H1 (cell line): ENCODE measurements at regions not wholly inside any gene's neighbourhood (a gene's known extent, or its start where the extent isn't known, plus 50 kb on each side); places are given as distances from the start of the nearest gene placed in this dataset.

Experiments used
- CTCF ChIA-PET: fragments of 300-600 bp; sonication (Branson Sonifier 250); formaldehyde crosslinking; loops from one replicate; lab custom pipeline; 2021; ENCODE audit not compliant: partially characterized antibody; lab: Charles Lee
- POLR2A ChIA-PET: fragments of 300-600 bp; sonication (Branson Sonifier 250); formaldehyde crosslinking; loops from one replicate; lab custom pipeline; 2021; ENCODE audit warnings: inconsistent platforms; ENCODE audit not compliant: partially characterized antibody; lab: Charles Lee
- DNase-seq, 2 experiments: peaks; one replicate each; pipeline versions ENCODE4 v3.0.0 to v3.0.0-alpha.2; 2010 to 2022; ENCODE audit warnings: low spot score in 2 of 2, low read depth in 1 of 2, mixed read lengths in 1 of 2
- FAIRE-seq: peaks from 2 replicates; lab custom pipeline; 2011; peaks lifted over from hg19 to GRCh38; lab: Jason Lieb, UNC
- H2AFZ ChIP-seq: 2 replicates; pipeline ENCODE4 v1.8.1; 2012; ENCODE audit warnings: low read length, inconsistent platforms
- H2AK5ac ChIP-seq: 2 replicates; pipeline ENCODE4 v1.6.1; 2013; ENCODE audit warnings: low read depth, low read length
- H2BK120ac ChIP-seq: replicated peaks from 2 replicates; pipeline ENCODE3; 2013; ENCODE audit warnings: low read depth, low read length, inconsistent platforms
- H2BK12ac ChIP-seq: 2 replicates; pipeline ENCODE4 v1.6.1; 2013; ENCODE audit warnings: low read depth, low read length
- H2BK15ac ChIP-seq: 2 replicates; pipeline ENCODE4 v1.6.1; 2013; ENCODE audit warnings: low read length
- H2BK20ac ChIP-seq: 2 replicates; pipeline ENCODE4 v1.6.1; 2013; ENCODE audit warnings: low read length
- H2BK5ac ChIP-seq: 2 replicates; pipeline ENCODE4 v1.6.1; 2013; ENCODE audit warnings: low read depth, low read length
- H3K14ac ChIP-seq: 2 replicates; pipeline ENCODE4 v1.6.1; 2013; ENCODE audit warnings: inconsistent platforms; ENCODE audit not compliant: insufficient read length
- H3K18ac ChIP-seq: 2 replicates; pipeline ENCODE4 v1.6.1; 2013; ENCODE audit warnings: low read length; ENCODE audit errors: extremely low read depth
- H3K23ac ChIP-seq: 2 replicates; pipeline ENCODE4 v1.6.1; 2013; ENCODE audit warnings: inconsistent platforms; ENCODE audit not compliant: insufficient read length
- H3K23me2 ChIP-seq: 2 replicates; pipeline ENCODE4 v1.6.1; 2013; ENCODE audit warnings: low read depth, low read length
- H3K27ac ChIP-seq: 2 replicates; pipeline ENCODE4 v1.6.1; 2011; ENCODE audit warnings: low read depth, low read length, inconsistent platforms
- H3K27me3 ChIP-seq, 4 experiments: replicated peaks in 1 of 4; 1 replicate in 1 of 4; 2 replicates in 3 of 4; pipeline versions ENCODE4 v1.6.1 to v1.8.1; 2011 to 2013; ENCODE audit warnings: low read length in 3 of 4, mild to moderate bottlenecking in 3 of 4, inconsistent platforms in 2 of 4, mixed read lengths in 2 of 4, moderate library complexity in 1 of 4; ENCODE audit not compliant: control insufficient read depth in 3 of 4, insufficient read depth in 3 of 4; ENCODE audit errors: extremely low read depth in 1 of 4
- H3K36me3 ChIP-seq, 4 experiments: 2 replicates each; pipeline versions ENCODE4 v1.6.1 to v1.8.1; 2011 to 2013; ENCODE audit warnings: mild to moderate bottlenecking in 4 of 4, low read length in 3 of 4, moderate library complexity in 2 of 4, control low read depth in 1 of 4, inconsistent platforms in 1 of 4; ENCODE audit not compliant: insufficient read depth in 4 of 4, control insufficient read depth in 2 of 4
- H3K4ac ChIP-seq: replicated peaks from 2 replicates; pipeline ENCODE3; 2013; ENCODE audit warnings: low read length, low read depth, mixed read lengths, inconsistent platforms; ENCODE audit not compliant: insufficient read length
- H3K4me1 ChIP-seq, 4 experiments: replicated peaks in 1 of 4; 1 replicate in 1 of 4; 2 replicates in 3 of 4; pipeline versions ENCODE4 v1.6.1 to v1.8.1; 2011 to 2013; ENCODE audit warnings: low read length in 3 of 4, inconsistent platforms in 2 of 4, mixed read lengths in 1 of 4; ENCODE audit not compliant: insufficient read depth in 4 of 4, control insufficient read depth in 3 of 4
- H3K4me2 ChIP-seq, 2 experiments: 2 replicates each; pipeline versions ENCODE4 v1.6.1 to v1.8.1; 2011 to 2013; ENCODE audit warnings: low read depth in 2 of 2, low read length in 2 of 2, control low read depth in 1 of 2, inconsistent platforms in 1 of 2, mild to moderate bottlenecking in 1 of 2; ENCODE audit not compliant: insufficient read depth in 1 of 2
- H3K4me3 ChIP-seq, 4 experiments: fragments of 200-600, 300-600 bp in 1 of 4; sonication (generic), shearing (Covaris generic), sonication (Bioruptor Twin) in 1 of 4; 2 replicates each; pipeline versions ENCODE4 v1.5.1 to v1.8.1; 2011 to 2016; ENCODE audit warnings: low read length in 4 of 4, low read depth in 3 of 4, control low read depth in 2 of 4, inconsistent platforms in 2 of 4, mild to moderate bottlenecking in 2 of 4, mixed read lengths in 1 of 4, moderate library complexity in 1 of 4; ENCODE audit not compliant: insufficient read depth in 2 of 4; ENCODE audit errors: extremely low read depth in 1 of 4
- H3K56ac ChIP-seq: replicated peaks from 2 replicates; pipeline ENCODE3; 2013; ENCODE audit warnings: low read depth, mild to moderate bottlenecking, mixed read lengths, low read length, inconsistent platforms; ENCODE audit not compliant: insufficient read length
- H3K79me1 ChIP-seq: 2 replicates; pipeline ENCODE4 v1.6.1; 2013; ENCODE audit warnings: low read depth, low read length, control low read depth
- H3K79me2 ChIP-seq, 2 experiments: 2 replicates each; pipeline versions ENCODE4 v1.6.1 to v1.8.1; 2012 to 2013; ENCODE audit warnings: low read length in 2 of 2, mild to moderate bottlenecking in 2 of 2, inconsistent platforms in 1 of 2; ENCODE audit not compliant: insufficient read depth in 2 of 2, control insufficient read depth in 1 of 2
- H3K9ac ChIP-seq, 4 experiments: replicated peaks in 1 of 4; 1 replicate in 1 of 4; 2 replicates in 3 of 4; pipeline versions ENCODE4 v1.6.1 to v1.8.1; 2011 to 2013; ENCODE audit warnings: low read depth in 3 of 4, low read length in 3 of 4, control low read depth in 2 of 4, mild to moderate bottlenecking in 2 of 4, moderate library complexity in 2 of 4, inconsistent platforms in 1 of 4; ENCODE audit errors: extremely low read depth in 1 of 4
- H3K9me3 ChIP-seq, 2 experiments: 2 replicates each; pipeline versions ENCODE4 v1.6.1 to v1.8.1; 2012 to 2013; ENCODE audit warnings: mild to moderate bottlenecking in 2 of 2, moderate library complexity in 2 of 2, control low read depth in 1 of 2, inconsistent platforms in 1 of 2, low read depth in 1 of 2, low read length in 1 of 2, mixed read lengths in 1 of 2; ENCODE audit not compliant: insufficient read depth in 2 of 2
- H4K20me1 ChIP-seq, 2 experiments: replicated peaks in 1 of 2; 2 replicates each; pipeline versions ENCODE3 to v1.8.1; 2011 to 2013; ENCODE audit warnings: inconsistent platforms in 2 of 2, low read length in 2 of 2, mild to moderate bottlenecking in 1 of 2; ENCODE audit not compliant: insufficient read depth in 2 of 2, control insufficient read depth in 1 of 2
- H4K5ac ChIP-seq: 2 replicates; pipeline ENCODE4 v1.6.1; 2013; ENCODE audit warnings: low read length, low read depth, mixed read lengths, inconsistent platforms; ENCODE audit not compliant: insufficient read length
- H4K8ac ChIP-seq: 2 replicates; pipeline ENCODE4 v1.8.0; 2013; ENCODE audit warnings: mild to moderate bottlenecking, moderate library complexity, low read length, inconsistent platforms; ENCODE audit not compliant: insufficient read depth; ENCODE audit errors: extremely low read depth
- H4K91ac ChIP-seq: replicated peaks from 2 replicates; pipeline ENCODE3; 2013; ENCODE audit warnings: low read length, mixed read lengths, inconsistent platforms; ENCODE audit not compliant: insufficient read length
- CREB1 ChIP-seq: IDR thresholded peaks from 2 replicates; pipeline ENCODE4 v1.6.1; 2012; ENCODE audit warnings: inconsistent platforms
- CTBP2 ChIP-seq: IDR thresholded peaks from 2 replicates; pipeline ENCODE4 v1.7.0; 2011; ENCODE audit warnings: borderline replicate concordance, mild to moderate bottlenecking, moderate library complexity, mixed read lengths, low read length; ENCODE audit not compliant: insufficient read depth, insufficient read length
- FOSL1 ChIP-seq: IDR thresholded peaks from 2 replicates; pipeline ENCODE4 v1.6.1; 2011; ENCODE audit warnings: mild to moderate bottlenecking, low read depth, low read length, moderate library complexity; ENCODE audit not compliant: insufficient read depth
- WGBS, 2 experiments: shearing (Covaris generic) in 1 of 2; methylation state at CpG; one replicate each; pipeline versions ENCODE4 v1.1.6 to v1.1.7; 2013 to 2015; ENCODE audit warnings: low lambda C conversion rate in 2 of 2, mixed read lengths in 2 of 2, inconsistent platforms in 1 of 2, low coverage in 1 of 2, missing lambda C conversion rate in 1 of 2; ENCODE audit not compliant: insufficient replicate concordance in 2 of 2, insufficient coverage in 1 of 2, insufficient read length in 1 of 2; ENCODE audit errors: extremely low coverage in 1 of 2, missing lambda C conversion rate in 1 of 2; 5-methylcytosine and 5-hydroxymethylcytosine counted together

DNA sequence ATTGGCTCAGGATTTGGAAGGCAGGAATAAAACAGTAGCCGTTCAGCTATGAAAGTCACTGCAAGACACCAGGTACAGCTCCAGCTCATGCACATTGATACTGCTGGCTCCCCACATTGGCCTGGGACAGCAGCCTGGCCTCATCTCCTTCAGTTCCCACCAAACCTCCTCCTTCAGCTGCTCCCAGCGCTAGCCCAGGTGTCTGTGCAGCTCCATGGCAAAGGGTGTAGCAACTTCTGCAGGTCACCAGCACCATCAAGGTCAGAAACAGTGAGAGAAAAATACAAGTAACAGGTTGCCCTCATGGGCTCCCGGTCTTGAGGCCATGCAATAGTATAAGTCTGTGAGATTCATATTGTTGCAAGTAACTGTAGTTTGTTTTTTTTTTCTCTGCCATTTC, 216.7 kb upstream of the CTAGE1 start:
- no peak for TF ChIP-seq CTBP2
- no peak for TF ChIP-seq CREB1
- no peak for TF ChIP-seq FOSL1
- Histone ChIP-seq H3K4me1 (no peaks in the 10 kb centered on the region; a peak in 1 of 7 replicates), H3K9ac (no peak overlapping the region), H3K9me3 (no peaks in the 10 kb centered on the region), H3K56ac (no peak overlapping the region), H3K79me1 (no peaks in the 10 kb centered on the region), H3K18ac (no peak overlapping the region), H4K20me1 (no peaks in the 10 kb centered on the region), H3K23ac (no peak overlapping the region), H3K4ac (no peak overlapping the region), H3K4me3 (no peak overlapping the region), H2BK12ac (no peak overlapping the region), H2AK5ac (no peak overlapping the region), H3K27ac (no peak overlapping the region), H3K14ac (no peak overlapping the region), H2BK5ac (no peak overlapping the region), H4K5ac (no peak overlapping the region), H2BK15ac (no peak overlapping the region), H4K91ac (no peak overlapping the region), H3K36me3 (no peaks in the 10 kb centered on the region), H3K27me3 (no peaks in the 10 kb centered on the region; a peak in 1 of 7 replicates), H3K23me2 (no peaks in the 10 kb centered on the region), H3K79me2 (no peaks in the 10 kb centered on the region), H3K4me2 (peak overlapping the region; percentile 5 to 40; a peak in 2 of 4 replicates), H4K8ac (peak overlapping the region; percentile 94), H2BK120ac (peak overlapping the region; percentile 49), H2BK20ac (no peak overlapping the region), H2AFZ (peak overlapping the region; percentile 99)
- 81% methylated on average over 3 of the region's 3 CpGs; no CpG with 5 or more reads in 1 of the 2 experiments for WGBS, 2 experiments
- ChIA-PET POLR2A (no interaction called here), CTCF (no interaction called here)
- DNase-seq = peak in 1 of 2 experiments; percentile 46
- no peak for FAIRE-seq
